Kidney (tissue), 13 donors: ENCODE measurements at regions not wholly inside any gene's neighbourhood (a gene's known extent, or its start where the extent isn't known, plus 50 kb on each side); places are given as distances from the start of the nearest gene placed in this dataset.

Source experiments
- DNase-seq, 5 donors: peaks; one replicate each; pipeline ENCODE4 v3.0.0-alpha.2; 2013 to 2020
- FAIRE-seq: peaks from 2 replicates; lab custom pipeline; 2012; peaks lifted over from hg19 to GRCh38; lab: Jason Lieb, UNC
- H3K27ac ChIP-seq, 2 donors: one replicate each; pipeline ENCODE4 v1.7.0; 2013; ENCODE audit warnings: low read depth in 2 of 2, low read length in 2 of 2, inconsistent platforms in 1 of 2
- H3K27me3 ChIP-seq: one replicate; pipeline ENCODE4 v1.7.1; 2013; ENCODE audit warnings: low read length, inconsistent platforms; ENCODE audit not compliant: control insufficient read depth, insufficient read depth
- H3K36me3 ChIP-seq, 3 donors: one replicate each; pipeline versions ENCODE4 v1.7.0 to v1.7.1; 2013; ENCODE audit warnings: low read length in 3 of 3, control low read depth in 1 of 3, inconsistent platforms in 1 of 3; ENCODE audit not compliant: insufficient read depth in 3 of 3, control insufficient read depth in 2 of 3
- H3K4me1 ChIP-seq, 3 donors: one replicate each; pipeline versions ENCODE4 v1.7.0 to v1.7.1; 2013; ENCODE audit warnings: low read length in 3 of 3, inconsistent platforms in 1 of 3, low read depth in 1 of 3; ENCODE audit not compliant: control insufficient read depth in 2 of 3, insufficient read depth in 2 of 3
- H3K4me3 ChIP-seq, 3 donors: one replicate each; pipeline versions ENCODE4 v1.7.0 to v1.8.1; 2013; ENCODE audit warnings: low read length in 3 of 3, control low read depth in 1 of 3, inconsistent platforms in 1 of 3
- H3K9ac ChIP-seq, 3 donors: one replicate each; pipeline versions ENCODE4 v1.7.0 to v1.7.1; 2013; ENCODE audit warnings: low read length in 3 of 3, control low read depth in 1 of 3, inconsistent platforms in 1 of 3
- H3K9me3 ChIP-seq, 3 donors: one replicate each; pipeline versions ENCODE4 v1.7.0 to v1.7.1; 2013; ENCODE audit warnings: low read length in 3 of 3, control low read depth in 1 of 3, inconsistent platforms in 1 of 3; ENCODE audit not compliant: control insufficient read depth in 2 of 3, insufficient read depth in 1 of 3
- CTCF ChIP-seq: IDR thresholded peaks from 3 replicates; pipeline ENCODE4 v1.5.1; 2012; ENCODE audit warnings: mild to moderate bottlenecking, moderate library complexity, borderline replicate concordance; ENCODE audit not compliant: insufficient read depth; ENCODE audit errors: extremely low read depth
- intact Hi-C: fragments of 100-400 bp; cut with DNase I; formaldehyde crosslinking; loops from one replicate; pipeline ENCODE4 v1.11.1; 2022
- donor health status: control.
- donor health status: control.
- donor health status: control.
- donor health status: control.
- donor health status: control.
- donor health status: DM: yes; HTN: yes; CAD: no.
- donor health status: Normal renal cell carcinoma (clear cell type).

DNA sequence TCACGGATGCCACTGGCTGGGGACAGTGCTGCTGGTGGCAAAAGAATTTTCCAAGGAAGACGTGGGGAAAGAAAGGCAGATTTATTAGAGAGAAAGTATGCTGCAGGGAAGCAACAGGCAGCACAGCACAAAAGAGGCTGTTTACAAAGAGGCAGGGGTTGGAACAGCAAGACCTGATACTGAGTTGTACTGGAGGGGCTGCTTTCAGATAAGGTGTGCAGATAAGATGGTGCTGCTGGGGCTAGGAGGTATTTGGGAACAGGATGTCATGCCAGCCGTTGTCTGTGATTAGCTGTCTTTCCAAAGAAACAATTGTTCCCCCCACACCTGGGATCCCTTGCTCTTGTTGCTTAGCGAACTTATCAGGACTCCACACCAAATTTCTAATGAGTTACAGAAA, 2023.3 kb upstream of the PCDH20 start:
- Histone ChIP-seq H3K9me3 (no peaks in the 10 kb centered on the region), H3K27me3 (no peaks in the 10 kb centered on the region), H3K4me3 (no peak overlapping the region), H3K9ac (no peak overlapping the region), H3K27ac (no peak overlapping the region), H3K4me1 (no peaks in the 10 kb centered on the region), H3K36me3 (no peaks in the 10 kb centered on the region)
- no peak for TF ChIP-seq CTCF
- intact Hi-C loops, result no loop called here
- no peak for DNase-seq
- FAIRE-seq, result no peak

- H3K27me3 ChIP-seq, result no peaks in the 10 kb centered on the region
- H3K4me1 ChIP-seq, result no peaks in the 10 kb centered on the region
- H3K27ac ChIP-seq, result no peak overlapping the region
- FAIRE-seq (no peak), DNase-seq (no peak)
- TF ChIP-seq CTCF, result no peak
- intact Hi-C loops, result no loop called here
- no peaks in the 10 kb centered on the region for H3K36me3 ChIP-seq
- no peak overlapping the region for H3K4me3 ChIP-seq
- H3K9me3 ChIP-seq, result no peaks in the 10 kb centered on the region
- H3K9ac ChIP-seq, result no peak overlapping the region
Observed at GRCh38 chr13:63436325-63436668, 2020.6 kb upstream of the PCDH20 start.

- Histone ChIP-seq H3K9ac (no peak overlapping the region), H3K36me3 (no peaks in the 10 kb centered on the region), H3K27me3 (no peaks in the 10 kb centered on the region), H3K4me1 (no peaks in the 10 kb centered on the region), H3K27ac (no peak overlapping the region), H3K4me3 (no peak overlapping the region), H3K9me3 (no peaks in the 10 kb centered on the region)
- DNase-seq, result no peak
- no peak for FAIRE-seq
- TF ChIP-seq CTCF, result no peak
- intact Hi-C loops, result no loop called here
Observed at GRCh38 chr13:63435667-63436324, 2020.1 kb upstream of the PCDH20 start.
